ENCODE measurements at regions not wholly inside any gene's neighbourhood (a gene's known extent, or its start where the extent isn't known, plus 50 kb on each side); places are given as distances from the start of the nearest gene placed in this dataset.
"Not testable (repeated sequence)": the region's sequence is repeated elsewhere in the genome, so short reads cannot be mapped to it uniquely, and the experiment has no call there.

- Histone ChIP-seq H3K27me3 (ENCODE audit: insufficient read depth, low read length) (no peaks in the 10 kb centered on the region), H2AFZ (ENCODE audit: low read depth, low read length) (no peak overlapping the region), H3K27ac (ENCODE audit: low read depth, low read length) (no peak overlapping the region), H3K4me2 (ENCODE audit: low read length) (no peak overlapping the region), H3K79me2 (ENCODE audit: insufficient read depth, low read length) (no peaks in the 10 kb centered on the region), H3K36me3 (ENCODE audit: insufficient read depth, low read length) (no peaks in the 10 kb centered on the region), H3K4me1 (ENCODE audit: insufficient read depth, low read length) (no peaks in the 10 kb centered on the region), H4K20me1 (ENCODE audit: insufficient read depth, low read length) (no peaks in the 10 kb centered on the region), H3K4me3 (ENCODE audit: insufficient read depth, low read depth, low read length) (no peak overlapping the region), H3K9ac (ENCODE audit: low read length) (no peak overlapping the region), H3K9me3 (ENCODE audit: insufficient read depth, low read depth, low read length) (no peaks in the 10 kb centered on the region)
- Mint-ChIP-seq H3K4me1 (ENCODE audit: low read depth, unreplicated experiment) (no peaks in the 10 kb centered on the region), H3K27ac (ENCODE audit: unreplicated experiment) (no peak overlapping the region), H3K27me3 (ENCODE audit: low read depth, unreplicated experiment) (peaks cover 25% of the 10 kb centered on the region), H3K4me3 (ENCODE audit: unreplicated experiment) (no peak overlapping the region), H3K36me3 (ENCODE audit: low read depth, unreplicated experiment) (no peaks in the 10 kb centered on the region), H3K9me3 (ENCODE audit: unreplicated experiment) (peaks cover 2% of the 10 kb centered on the region)
- TF ChIP-seq CTCF (IDR thresholded peaks at IDR 0.05; ENCODE audit: insufficient read depth, low read depth, low read length) (no peak), EZH2 (IDR thresholded peaks at IDR 0.05; ENCODE audit: insufficient read depth, low read length) (no peak)
- no peak for DNase-seq (ENCODE audit: low read depth)
- no peak for FAIRE-seq
Observed at GRCh38 chr20:40900666-40901215, 127.9 kb upstream of the TOP1 start.

GRCh38 chr20:40902661-40903060, 126.0 kb upstream of the TOP1 start:
- Histone ChIP-seq H4K20me1 (ENCODE audit: insufficient read depth, low read length) (no peaks in the 10 kb centered on the region), H3K4me2 (ENCODE audit: low read length) (no peak overlapping the region)
- TF ChIP-seq EZH2 (IDR thresholded peaks at IDR 0.05; ENCODE audit: insufficient read depth, low read length) (no peak), CTCF (IDR thresholded peaks at IDR 0.05; ENCODE audit: insufficient read depth, low read depth, low read length) (no peak)

GRCh38 chr20:40908309-40908708, 120.3 kb upstream of the TOP1 start:
- peaks cover 9% of the 10 kb centered on the region for H3K9me3 Mint-ChIP-seq (ENCODE audit: unreplicated experiment)
- Histone ChIP-seq H3K36me3 (ENCODE audit: insufficient read depth, low read length) (no peaks in the 10 kb centered on the region), H4K20me1 (ENCODE audit: insufficient read depth, low read length) (no peaks in the 10 kb centered on the region), H3K4me2 (ENCODE audit: low read length) (no peak overlapping the region), H2AFZ (ENCODE audit: low read depth, low read length) (no peak overlapping the region), H3K9ac (ENCODE audit: low read length) (no peak overlapping the region), H3K79me2 (ENCODE audit: insufficient read depth, low read length) (no peaks in the 10 kb centered on the region), H3K27me3 (ENCODE audit: insufficient read depth, low read length) (no peaks in the 10 kb centered on the region), H3K27ac (ENCODE audit: low read depth, low read length) (no peak overlapping the region), H3K9me3 (ENCODE audit: insufficient read depth, low read depth, low read length) (no peaks in the 10 kb centered on the region), H3K4me1 (ENCODE audit: insufficient read depth, low read length) (no peaks in the 10 kb centered on the region), H3K4me3 (ENCODE audit: insufficient read depth, low read depth, low read length) (no peak overlapping the region)
- H3K4me3 Mint-ChIP-seq (ENCODE audit: unreplicated experiment), result no peak overlapping the region
- DNase-seq (ENCODE audit: low read depth) (no peak), FAIRE-seq (no peak)
- TF ChIP-seq CTCF (IDR thresholded peaks at IDR 0.05; ENCODE audit: insufficient read depth, low read depth, low read length), result no peak
- no peak for TF ChIP-seq EZH2 (IDR thresholded peaks at IDR 0.05; ENCODE audit: insufficient read depth, low read length)
- H3K36me3 Mint-ChIP-seq (ENCODE audit: low read depth, unreplicated experiment), result no peaks in the 10 kb centered on the region
- peaks cover 7% of the 10 kb centered on the region for H3K27me3 Mint-ChIP-seq (ENCODE audit: low read depth, unreplicated experiment)
- H3K4me1 Mint-ChIP-seq (ENCODE audit: low read depth, unreplicated experiment), result no peaks in the 10 kb centered on the region
- no peak overlapping the region for H3K27ac Mint-ChIP-seq (ENCODE audit: unreplicated experiment)

More at GRCh38 chr20:40902661-40903060, 126.0 kb upstream of the TOP1 start:
- Histone ChIP-seq H3K79me2 (ENCODE audit: insufficient read depth, low read length) (no peaks in the 10 kb centered on the region), H3K9ac (ENCODE audit: low read length) (no peak overlapping the region), H3K27ac (ENCODE audit: low read depth, low read length) (no peak overlapping the region), H3K4me1 (ENCODE audit: insufficient read depth, low read length) (no peaks in the 10 kb centered on the region), H3K27me3 (ENCODE audit: insufficient read depth, low read length) (no peaks in the 10 kb centered on the region), H2AFZ (ENCODE audit: low read depth, low read length) (no peak overlapping the region), H3K36me3 (ENCODE audit: insufficient read depth, low read length) (no peaks in the 10 kb centered on the region), H3K9me3 (ENCODE audit: insufficient read depth, low read depth, low read length) (no peaks in the 10 kb centered on the region), H3K4me3 (ENCODE audit: insufficient read depth, low read depth, low read length) (no peak overlapping the region)
- no peak for FAIRE-seq
- Mint-ChIP-seq H3K4me3 (ENCODE audit: unreplicated experiment) (no peak overlapping the region), H3K9me3 (ENCODE audit: unreplicated experiment) (peaks cover 2% of the 10 kb centered on the region), H3K27me3 (ENCODE audit: low read depth, unreplicated experiment) (peaks cover 12% of the 10 kb centered on the region), H3K36me3 (ENCODE audit: low read depth, unreplicated experiment) (no peaks in the 10 kb centered on the region), H3K27ac (ENCODE audit: unreplicated experiment) (no peak overlapping the region), H3K4me1 (ENCODE audit: low read depth, unreplicated experiment) (no peaks in the 10 kb centered on the region)
- no peak for DNase-seq (ENCODE audit: low read depth)

GRCh38 chr20:40909489-40909888, 119.1 kb upstream of the TOP1 start:
- not testable (repeated sequence) for H3K27me3 Mint-ChIP-seq (ENCODE audit: low read depth, unreplicated experiment); H3K27me3 ChIP-seq (ENCODE audit: insufficient read depth, low read length); DNase-seq (ENCODE audit: low read depth); H3K4me2 ChIP-seq (ENCODE audit: low read length); H3K36me3 ChIP-seq (ENCODE audit: insufficient read depth, low read length); H3K27ac ChIP-seq (ENCODE audit: low read depth, low read length); H3K4me3 ChIP-seq (ENCODE audit: insufficient read depth, low read depth, low read length); H3K4me1 Mint-ChIP-seq (ENCODE audit: low read depth, unreplicated experiment); H3K27ac Mint-ChIP-seq (ENCODE audit: unreplicated experiment); H3K9ac ChIP-seq (ENCODE audit: low read length); H3K9me3 ChIP-seq (ENCODE audit: insufficient read depth, low read depth, low read length); H3K79me2 ChIP-seq (ENCODE audit: insufficient read depth, low read length); H3K4me3 Mint-ChIP-seq (ENCODE audit: unreplicated experiment); H2AFZ ChIP-seq (ENCODE audit: low read depth, low read length); H3K9me3 Mint-ChIP-seq (ENCODE audit: unreplicated experiment); H3K4me1 ChIP-seq (ENCODE audit: insufficient read depth, low read length); H4K20me1 ChIP-seq (ENCODE audit: insufficient read depth, low read length); H3K36me3 Mint-ChIP-seq (ENCODE audit: low read depth, unreplicated experiment); FAIRE-seq
